Skeletal muscle cell (primary cell): ENCODE measurements at regions not wholly inside any gene's neighbourhood (a gene's known extent, or its start where the extent isn't known, plus 50 kb on each side); places are given as distances from the start of the nearest gene placed in this dataset.
A peak's percentile ranks its signal among the peaks of the same experiment; 100 is the strongest.

Experiments used
- DNase-seq: peaks from one replicate; pipeline ENCODE4 v3.0.0-alpha.2; 2010; ENCODE audit warnings: low read depth
- H3K4me3 ChIP-seq: 2 replicates; pipeline ENCODE4 v1.5.1; 2011; ENCODE audit warnings: low read depth, mild to moderate bottlenecking, control low read depth, low read length, moderate library complexity

DNA sequence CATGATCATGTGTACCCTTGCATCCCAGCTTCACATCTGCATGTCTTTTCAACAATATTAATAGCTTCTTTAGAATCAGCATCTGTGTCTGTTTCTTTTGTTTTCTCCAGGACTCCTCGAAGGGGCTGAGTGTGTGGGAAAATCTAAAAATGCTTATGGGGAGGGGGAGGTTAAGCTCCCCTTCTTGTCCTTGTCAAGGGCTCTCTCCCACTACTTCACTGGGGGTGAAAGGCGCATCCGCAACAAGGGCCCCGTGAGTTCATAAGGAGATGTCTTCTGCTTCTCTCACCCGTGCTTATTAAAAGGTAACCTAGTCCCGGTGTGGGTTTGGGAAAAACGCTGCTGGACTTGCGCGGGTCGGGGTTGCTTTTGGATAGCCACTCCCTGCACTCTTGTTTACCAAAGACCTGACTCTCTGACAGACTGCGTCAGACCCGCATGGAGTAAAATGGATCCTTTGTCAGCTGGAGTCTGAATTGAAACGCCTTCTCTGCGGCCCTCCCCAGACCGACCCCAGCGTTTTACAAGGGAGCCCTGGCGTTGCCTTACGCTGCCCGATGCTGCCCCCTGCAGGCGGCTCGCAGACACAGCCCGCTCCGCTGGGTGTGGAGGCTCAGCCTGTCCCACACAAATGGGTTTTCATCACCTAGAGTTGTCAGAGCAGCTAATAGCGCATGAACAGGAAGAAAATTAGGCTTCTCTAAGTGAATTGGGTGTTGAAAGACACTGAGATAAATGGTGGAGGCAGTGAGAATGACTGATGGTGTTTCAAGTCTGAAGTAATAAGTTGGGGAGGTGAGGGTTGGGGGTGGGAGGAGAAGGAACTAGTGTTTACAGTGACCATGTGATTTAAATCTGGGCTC is 53.8 kb downstream of the IER5 start:
- H3K4me3 ChIP-seq = peak overlapping the region; percentile 8
- peak; percentile 59 for DNase-seq

DNA sequence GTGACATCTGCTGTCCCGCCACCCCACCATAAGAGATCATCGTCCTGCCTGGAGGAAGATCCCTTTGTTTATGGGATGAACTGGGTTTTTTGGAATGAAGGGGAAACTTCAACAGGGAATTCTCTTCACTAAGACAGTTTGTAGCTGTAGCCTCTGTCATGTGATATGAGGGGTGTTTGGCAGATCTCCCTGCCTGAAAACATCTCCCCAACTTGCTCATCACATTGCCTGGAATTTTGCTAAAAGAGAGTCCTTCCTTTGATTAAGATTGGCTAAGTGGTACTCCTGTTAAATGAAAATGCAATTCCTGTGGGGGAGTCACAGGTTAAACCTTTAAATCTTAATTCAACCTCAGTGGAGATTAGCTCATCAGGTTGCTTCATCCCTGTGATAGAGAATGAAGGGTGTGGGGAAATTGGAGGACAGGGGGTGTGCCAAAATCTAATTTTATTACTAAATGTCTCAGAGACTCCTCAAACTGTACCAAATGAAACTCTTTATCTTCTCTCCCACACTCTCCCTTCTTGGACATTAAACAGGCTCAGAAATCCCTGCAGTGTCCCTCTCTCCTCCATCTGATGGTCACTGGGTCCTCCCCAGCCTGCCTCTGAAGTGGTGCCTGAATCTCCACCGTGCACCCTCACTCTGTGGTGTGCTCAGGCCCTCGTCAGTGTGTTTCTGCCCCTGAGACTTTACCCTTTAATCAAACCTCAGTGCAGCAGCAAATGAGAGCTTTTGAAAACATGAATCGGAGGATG is 54.8 kb downstream of the IER5 start:
- no peak overlapping the region for H3K4me3 ChIP-seq
- no peak for DNase-seq

DNA sequence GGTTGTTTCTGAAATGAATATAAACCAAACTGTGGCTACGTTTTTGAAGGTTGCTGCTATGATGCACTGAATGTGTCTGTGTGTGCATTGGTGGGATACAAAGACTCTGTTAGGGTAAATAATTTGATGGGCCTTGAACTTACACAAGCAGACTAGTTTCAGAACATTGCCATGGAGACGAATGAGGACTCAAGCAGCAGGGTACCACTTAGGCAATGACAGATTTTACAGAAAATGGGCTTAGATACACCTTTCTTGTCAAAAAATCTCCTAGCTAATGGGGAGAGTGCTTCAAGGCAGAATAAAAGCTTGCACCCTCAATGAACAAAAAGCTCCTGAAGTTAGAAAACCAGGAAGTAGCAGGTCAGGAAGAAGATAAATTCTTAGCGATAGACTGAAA is 55.7 kb downstream of the IER5 start:
- no peak for DNase-seq
- H3K4me3 ChIP-seq = no peak overlapping the region

DNA sequence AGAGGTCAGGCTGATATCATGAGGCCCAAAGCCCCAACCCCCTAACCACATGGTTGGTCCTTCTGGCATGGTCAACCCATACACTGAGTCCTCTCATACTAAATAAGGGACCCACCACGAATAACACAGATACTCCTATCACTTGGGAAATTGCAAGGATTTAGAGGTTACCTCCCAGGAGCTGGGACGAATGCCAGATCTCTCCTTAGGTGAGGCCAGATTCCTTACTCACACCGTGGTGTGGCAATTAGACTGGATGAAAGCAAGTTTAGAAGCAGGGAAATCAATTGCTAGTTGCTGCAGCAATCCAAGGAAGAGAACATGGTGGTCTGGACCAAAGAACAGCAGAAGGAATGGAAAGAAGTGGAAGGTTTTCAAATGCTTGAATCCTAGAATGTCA is 60.1 kb downstream of the IER5 start:
- H3K4me3 ChIP-seq = no peak overlapping the region
- no peak for DNase-seq

DNA sequence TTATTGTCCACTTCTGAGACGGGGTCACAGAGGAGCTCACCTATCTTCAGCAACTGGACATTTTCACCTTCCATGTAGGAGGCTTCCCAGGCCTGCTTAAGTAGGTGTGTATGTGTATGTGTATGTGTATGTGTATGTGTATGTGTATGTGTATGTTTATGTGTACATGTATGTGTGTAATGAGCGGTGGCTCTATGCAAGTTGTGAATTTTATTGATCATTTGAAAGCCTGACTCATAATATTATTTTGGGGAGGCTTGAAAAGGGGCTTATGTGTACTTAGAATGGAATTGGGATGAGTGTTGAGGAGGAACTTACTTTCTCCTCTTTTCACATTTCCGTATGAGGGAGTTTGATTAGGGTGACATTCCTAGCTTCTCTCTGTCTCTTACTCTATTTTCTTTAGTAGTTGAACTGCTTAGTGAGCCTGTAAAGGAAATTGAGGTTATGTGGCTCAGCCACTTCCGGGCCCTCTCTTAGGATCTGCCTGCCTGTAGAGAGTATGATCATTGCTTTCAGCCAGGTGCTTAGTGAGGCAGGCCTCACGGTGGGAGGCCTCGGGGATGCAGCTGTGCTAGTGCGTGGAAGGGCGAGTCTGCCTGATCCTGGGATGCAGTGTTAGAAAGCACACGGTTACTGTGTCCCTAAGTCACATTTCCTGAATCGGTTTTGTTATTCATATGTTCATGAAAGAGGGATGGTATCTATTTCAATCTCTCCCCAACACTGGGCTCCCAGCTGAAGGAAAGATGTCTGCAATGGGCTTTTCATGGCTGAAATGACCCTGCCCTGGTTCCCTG is 61.0 kb downstream of the IER5 start:
- H3K4me3 ChIP-seq = no peak overlapping the region
- no peak for DNase-seq

DNA sequence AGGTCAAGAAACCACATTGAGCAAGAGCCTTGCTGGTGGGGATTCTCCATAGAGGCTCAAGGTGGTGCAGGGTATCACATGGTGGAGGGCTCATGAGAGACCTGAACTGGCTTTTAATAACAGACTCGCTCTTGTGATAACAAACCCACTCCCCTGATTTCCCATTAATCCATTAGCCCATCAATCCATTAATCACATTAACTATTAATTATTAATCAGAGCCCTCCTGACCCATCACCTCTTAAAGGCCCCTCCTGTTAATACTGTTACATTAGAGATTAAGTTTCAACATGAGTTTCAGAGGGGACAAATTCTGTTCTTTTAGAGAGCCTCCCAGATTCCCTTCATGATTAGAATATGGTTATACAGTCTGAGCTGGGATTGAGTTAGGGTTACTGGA is 61.8 kb downstream of the IER5 start:
- H3K4me3 ChIP-seq = no peak overlapping the region
- no peak for DNase-seq

DNA sequence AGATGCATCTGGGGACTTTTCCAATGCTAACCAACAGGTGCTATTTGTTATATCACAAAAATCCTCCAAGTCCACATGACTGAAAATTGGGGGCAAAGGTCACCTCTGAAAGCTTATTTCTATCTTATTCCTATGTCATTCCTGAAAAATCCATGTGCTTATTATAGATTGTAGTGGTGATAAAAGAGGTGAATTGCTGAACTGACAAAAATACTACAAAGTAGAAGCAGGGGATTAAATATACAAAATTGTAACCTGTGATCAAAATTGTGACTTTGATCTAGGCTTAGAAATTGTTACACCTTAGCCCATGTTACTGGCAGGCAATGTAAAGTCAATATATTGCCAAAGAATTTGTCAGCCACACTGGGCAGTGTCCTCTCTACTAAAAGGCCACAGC is 62.3 kb downstream of the IER5 start:
- DNase-seq = no peak

DNA sequence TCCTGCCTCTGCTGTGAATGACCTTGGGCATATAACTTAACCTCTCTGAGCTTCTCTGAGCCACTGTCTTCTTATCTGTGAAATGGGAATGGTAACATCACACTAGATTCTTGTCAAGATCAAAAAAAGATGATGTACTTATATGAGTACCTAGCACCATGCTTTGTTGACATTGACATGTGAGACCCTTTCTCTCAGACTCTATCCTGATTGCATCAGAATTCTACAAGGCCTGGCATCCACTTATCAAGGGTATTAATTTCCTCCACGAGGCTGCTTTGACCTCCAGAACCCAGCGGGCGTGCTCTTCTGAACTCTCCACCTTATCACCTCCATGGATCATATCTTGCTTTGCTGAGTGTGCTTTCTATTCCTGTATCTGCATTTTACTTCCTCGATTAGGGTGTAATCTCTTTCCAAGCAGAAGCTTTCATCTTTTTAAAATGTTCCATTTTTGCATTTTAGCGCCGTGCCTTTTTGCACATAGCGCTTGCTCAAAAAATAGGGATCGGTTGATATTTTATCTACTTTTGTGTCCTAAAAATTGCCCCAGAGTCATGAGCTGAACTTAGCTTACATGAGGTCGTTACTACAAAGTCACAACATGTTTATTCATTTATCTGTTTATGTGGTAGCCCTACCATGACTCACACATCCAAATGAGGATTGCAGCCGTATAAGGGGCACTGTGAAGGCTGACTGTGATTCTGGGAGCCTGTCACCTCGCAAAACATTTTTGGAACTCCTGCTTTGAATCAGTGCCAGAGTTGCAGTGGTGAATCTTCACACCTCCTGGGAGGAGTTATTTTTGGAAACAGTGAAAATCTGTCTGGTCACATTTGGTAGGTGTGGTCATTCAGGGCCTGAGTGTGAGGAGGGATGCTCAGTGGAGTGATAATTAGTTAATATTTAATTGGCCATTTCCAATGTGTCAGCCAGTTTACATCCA is 63.2 kb downstream of the IER5 start:
- DNase-seq = no peak
- no peak overlapping the region for H3K4me3 ChIP-seq

More for the DNA sequence above, 62.3 kb downstream of the IER5 start:
- no peak overlapping the region for H3K4me3 ChIP-seq

DNA sequence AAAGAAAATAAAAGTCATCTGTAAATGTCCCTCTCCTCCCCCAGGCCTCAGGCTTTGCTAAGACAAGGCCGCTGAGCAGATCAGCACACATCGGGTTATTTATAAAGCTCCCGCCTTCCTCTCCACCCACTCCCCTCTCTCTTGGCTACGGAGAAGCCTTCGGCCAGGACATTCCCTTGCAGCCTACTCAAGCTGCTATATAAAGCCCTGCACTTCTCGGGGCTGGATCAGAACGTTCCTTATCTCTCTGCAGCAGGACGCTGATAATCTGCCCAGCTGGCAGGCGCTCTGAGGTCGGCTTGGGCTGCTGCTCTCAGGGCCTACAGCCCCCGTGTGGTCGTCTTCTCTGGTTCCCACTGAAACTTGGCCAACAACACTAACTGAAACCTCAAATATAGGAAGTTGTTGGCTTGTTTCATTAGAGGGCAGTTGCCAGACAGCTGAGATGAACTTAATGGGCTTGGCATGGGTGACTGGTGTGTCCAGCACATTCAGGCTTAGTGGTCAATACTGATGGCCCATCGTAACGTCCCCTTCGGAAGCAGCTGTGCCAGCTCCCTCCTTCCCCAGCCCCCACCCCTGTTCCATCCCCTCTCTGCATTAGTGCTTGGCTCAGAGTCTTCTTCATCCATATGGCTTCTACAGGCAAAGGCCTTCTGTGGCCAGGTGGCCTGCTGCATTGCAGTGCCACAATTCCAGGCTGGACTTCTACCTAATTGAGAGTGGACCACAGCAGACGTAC is 64.6 kb downstream of the IER5 start:
- no peak overlapping the region for H3K4me3 ChIP-seq
- peak; percentile 86 for DNase-seq

DNA sequence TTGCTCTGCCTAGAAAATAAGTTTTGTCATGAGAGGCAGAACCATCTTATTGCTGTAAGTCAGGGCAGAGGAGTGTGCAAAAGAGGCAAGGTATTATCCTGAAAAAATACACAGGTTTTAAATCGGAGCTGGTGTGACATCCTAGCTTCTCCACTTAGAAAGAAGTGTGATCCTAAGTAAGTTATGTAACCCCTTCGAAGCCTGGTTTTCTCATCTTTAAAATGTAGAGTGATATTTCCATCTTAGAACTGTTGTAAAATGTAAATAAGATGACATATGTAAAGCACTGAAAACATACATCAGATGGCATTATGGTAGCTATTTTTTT is 65.1 kb downstream of the IER5 start:
- no peak for DNase-seq
- no peak overlapping the region for H3K4me3 ChIP-seq

DNA sequence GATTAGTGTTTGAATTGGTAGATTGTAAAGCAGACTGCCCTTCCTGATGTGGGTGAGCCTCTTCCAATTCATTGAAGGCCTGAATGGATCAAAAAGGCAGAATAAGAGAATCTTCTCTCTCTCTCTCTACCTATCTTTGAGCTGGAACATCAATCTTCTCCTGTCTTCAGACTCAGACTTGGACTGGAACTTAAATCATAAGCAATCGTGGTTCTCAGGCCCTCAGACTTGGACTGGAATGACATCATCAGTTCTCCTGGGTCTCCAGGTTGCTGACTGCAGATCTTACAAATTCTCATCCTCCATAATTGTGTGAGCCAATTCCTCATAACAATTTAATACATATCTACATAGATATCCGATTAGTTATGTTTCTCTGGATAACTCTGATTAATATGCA is 66.8 kb downstream of the IER5 start:
- DNase-seq = no peak
- no peak overlapping the region for H3K4me3 ChIP-seq

DNA sequence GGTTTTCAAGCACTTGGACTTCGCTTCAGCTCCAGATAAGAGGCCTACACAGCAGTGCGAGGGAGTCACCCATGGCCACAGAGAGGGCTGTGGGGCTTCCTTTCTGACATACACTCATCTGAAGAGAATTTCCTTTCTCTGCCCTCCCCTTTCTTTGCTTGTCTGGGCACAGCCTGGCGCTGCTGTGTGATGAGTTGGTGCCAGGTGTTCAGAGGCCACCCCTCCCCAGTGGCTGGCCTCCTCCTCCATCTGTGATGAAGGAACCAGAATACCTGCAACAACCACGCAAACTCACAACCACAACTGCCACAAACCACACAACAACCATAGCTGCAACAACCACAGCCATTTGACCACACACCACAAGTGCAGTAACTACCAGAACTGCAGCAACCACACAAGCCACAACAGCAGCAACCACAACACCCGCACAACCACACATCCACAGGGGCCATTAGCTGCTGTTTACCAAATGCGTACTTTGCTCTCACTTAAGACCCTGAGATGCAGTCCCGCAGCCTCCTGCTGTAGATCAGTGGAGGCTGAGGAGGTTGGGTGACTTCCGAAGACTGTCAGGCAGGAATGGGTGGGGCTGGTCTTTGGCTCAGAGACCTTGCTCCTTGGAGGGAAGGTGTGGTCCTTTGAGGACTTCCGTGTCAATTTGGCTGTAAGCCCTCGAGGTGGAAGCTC is 71.1 kb downstream of the IER5 start:
- no peak overlapping the region for H3K4me3 ChIP-seq
- no peak for DNase-seq

DNA sequence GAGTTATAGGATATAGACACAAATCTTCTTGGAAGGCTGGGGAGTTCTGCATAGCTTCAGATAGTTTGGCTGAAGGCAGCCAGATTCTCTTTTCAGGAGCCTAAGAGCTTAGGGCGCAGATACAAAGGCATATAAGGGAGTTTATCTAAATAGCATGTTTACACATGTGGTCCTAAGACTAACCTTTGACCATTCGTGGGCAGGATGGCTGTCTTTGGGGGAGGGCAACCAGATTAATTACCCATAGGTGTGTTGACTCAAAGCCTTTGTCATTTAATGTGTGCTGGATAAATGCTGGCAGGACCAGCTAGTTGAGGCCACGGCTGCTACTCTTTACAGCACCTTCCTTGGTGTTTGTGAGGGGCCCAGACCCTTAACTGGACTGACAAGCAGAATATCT is 71.8 kb downstream of the IER5 start:
- no peak for DNase-seq
- no peak overlapping the region for H3K4me3 ChIP-seq

DNA sequence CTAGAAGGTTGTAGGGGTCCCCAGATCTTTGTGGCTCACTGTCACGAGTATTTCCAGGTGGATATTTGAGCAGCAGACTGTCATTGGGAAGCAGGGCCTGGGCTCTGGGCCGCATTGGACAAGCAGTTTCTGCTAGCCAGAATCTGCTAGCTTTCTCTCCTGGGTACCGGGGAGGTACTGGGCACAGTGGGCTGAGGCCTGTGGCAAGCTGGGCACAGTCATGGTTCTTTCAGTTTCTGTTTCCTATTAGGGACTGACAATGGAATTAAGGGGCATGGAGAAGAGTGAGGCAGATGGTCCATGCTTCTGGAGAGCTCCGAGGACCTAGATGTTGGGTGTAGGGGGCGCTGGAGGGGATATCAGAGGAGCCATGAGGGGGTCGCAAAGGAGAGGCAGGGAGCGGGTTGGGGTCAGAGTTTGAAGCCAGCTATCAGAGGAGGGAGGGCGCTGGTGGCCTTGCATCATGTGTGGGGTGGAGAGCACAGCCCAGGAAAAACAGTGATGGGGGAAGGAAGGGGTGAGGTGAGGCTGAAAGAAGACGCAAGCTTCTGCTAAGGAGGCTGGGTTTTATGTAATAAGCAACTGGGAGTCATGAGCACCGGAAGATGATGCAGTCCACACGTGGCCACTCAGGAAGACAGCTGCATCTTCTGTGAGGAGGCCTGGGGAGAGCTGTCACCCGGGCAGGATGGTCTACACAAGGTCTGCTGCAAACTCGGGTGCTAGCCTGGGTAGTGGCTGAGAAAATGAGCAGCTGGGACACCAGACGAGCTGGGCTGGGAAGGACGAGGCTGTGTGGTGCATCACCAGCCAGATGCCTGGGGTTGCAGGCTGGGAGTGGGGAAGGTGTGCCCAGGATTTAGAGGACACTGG is 72.7 kb downstream of the IER5 start:
- DNase-seq = no peak
- no peak overlapping the region for H3K4me3 ChIP-seq

DNA sequence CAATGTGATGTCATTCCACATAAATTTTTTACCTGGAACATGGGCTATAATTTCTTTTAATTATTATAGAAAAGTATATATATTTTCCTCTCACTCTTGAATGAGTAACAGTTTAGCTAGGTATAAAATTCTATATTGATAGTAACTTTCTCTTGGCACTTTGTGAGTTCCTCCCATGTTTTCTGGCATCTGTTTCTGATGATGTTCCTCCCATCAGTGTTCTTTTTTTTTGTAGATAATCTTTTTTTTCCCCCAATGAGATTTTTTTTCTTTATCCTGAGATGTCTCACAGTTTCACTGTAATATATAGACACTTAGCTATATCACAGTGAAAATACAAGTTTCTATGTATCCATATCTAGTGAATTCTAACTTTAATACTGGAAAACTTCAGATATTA is 75.2 kb downstream of the IER5 start:
- no peak overlapping the region for H3K4me3 ChIP-seq
- DNase-seq = no peak

DNA sequence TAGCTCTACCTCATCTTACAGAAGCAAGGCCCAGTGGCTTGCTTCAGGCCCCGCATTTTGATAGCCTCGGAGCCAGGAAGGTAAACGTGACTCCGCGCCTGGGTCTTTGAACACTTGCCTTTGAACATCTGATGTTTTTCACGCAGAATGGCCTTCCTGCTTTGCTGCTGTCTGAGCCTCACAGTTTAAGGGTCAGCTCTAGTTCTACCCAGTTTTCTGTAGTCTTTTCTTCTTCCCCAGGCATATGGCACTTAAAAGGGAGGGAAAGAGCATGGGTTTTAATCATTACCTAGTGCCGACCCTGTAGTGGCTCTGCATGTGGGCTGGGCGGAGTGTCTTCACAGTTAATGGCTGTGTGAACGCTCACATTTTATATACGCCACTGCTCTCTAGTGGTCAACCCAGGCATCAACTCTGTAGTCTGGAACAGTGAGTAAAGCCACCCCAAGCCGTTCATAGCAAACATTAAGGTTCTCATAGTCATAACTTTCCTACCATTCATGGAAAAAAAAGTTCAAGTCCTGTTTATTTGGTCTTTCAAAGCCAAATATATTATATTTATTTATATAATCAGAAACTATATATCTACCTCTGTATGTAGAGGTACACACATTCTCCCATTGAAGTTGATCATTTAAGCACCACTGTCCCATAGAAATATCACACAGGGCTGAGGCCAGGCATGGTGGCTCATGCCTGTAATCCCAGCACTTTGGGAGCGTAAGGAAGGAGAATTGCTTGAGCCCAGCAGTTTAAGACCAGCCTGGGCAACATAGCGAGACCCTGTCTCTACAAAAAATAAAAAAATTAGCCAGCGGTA is 78.1 kb downstream of the IER5 start:
- peak; percentile 31 for DNase-seq
- H3K4me3 ChIP-seq = no peak overlapping the region
